NCI-H2107 treated with DMSO at 0.1 percent for 48 hours (cell line): ENCODE measurements at regions not wholly inside any gene's neighbourhood (a gene's known extent, or its start where the extent isn't known, plus 50 kb on each side); places are given as distances from the start of the nearest gene placed in this dataset.

Experiments
- DNase-seq: peaks from one replicate; lab custom pipeline; 2025; ENCODE audit not compliant: unreplicated experiment; lab: John Stamatoyannopoulos, UW

GRCh38 chr2:52959801-52960200 lies 807.8 kb upstream of the CHAC2 start:
- DNase-seq: no peak

GRCh38 chr2:52956766-52957165 lies 810.8 kb upstream of the CHAC2 start:
- DNase-seq: no peak

- DNase-seq: no peak
Measured at GRCh38 chr2:52956118-52956517, 811.5 kb upstream of the CHAC2 start.

GRCh38 chr2:52955079-52955478 lies 812.5 kb upstream of the CHAC2 start:
- DNase-seq: no peak

GRCh38 chr2:52940101-52940500 lies 827.5 kb upstream of the CHAC2 start:
- DNase-seq: no peak

GRCh38 chr2:52939250-52939649 lies 828.4 kb upstream of the CHAC2 start:
- DNase-seq: no peak

GRCh38 chr2:52936029-52936428 lies 831.6 kb upstream of the CHAC2 start:
- no peak for DNase-seq

GRCh38 chr2:52934920-52935640 lies 832.5 kb upstream of the CHAC2 start:
- DNase-seq: no peak

- DNase-seq: no peak
Measured at GRCh38 chr2:52934323-52934898, 833.2 kb upstream of the CHAC2 start.

GRCh38 chr2:52933878-52934277 lies 833.7 kb upstream of the CHAC2 start:
- no peak for DNase-seq

- DNase-seq: no peak
Measured at GRCh38 chr2:52931660-52932059, 835.9 kb upstream of the CHAC2 start.

- no peak for DNase-seq
Measured at GRCh38 chr2:52929412-52929811, 838.2 kb upstream of the CHAC2 start.

- no peak for DNase-seq
Measured at GRCh38 chr2:52919673-52920072, 847.9 kb upstream of the CHAC2 start.

GRCh38 chr2:52918551-52918950 lies 849.1 kb upstream of the CHAC2 start:
- DNase-seq: no peak

GRCh38 chr2:52916981-52917380 lies 850.6 kb upstream of the CHAC2 start:
- no peak for DNase-seq

GRCh38 chr2:52904355-52904891 lies 863.2 kb upstream of the CHAC2 start:
- DNase-seq: no peak

- DNase-seq: no peak
Measured at GRCh38 chr2:52897511-52898044, 870.0 kb upstream of the CHAC2 start.

GRCh38 chr2:52895726-52896340 lies 871.8 kb upstream of the CHAC2 start:
- no peak for DNase-seq

- DNase-seq: no peak
Measured at GRCh38 chr2:52886556-52886955, 881.0 kb upstream of the CHAC2 start.

GRCh38 chr2:52884761-52885352 lies 882.7 kb upstream of the CHAC2 start:
- DNase-seq: no peak

GRCh38 chr2:52882974-52883373 lies 884.6 kb upstream of the CHAC2 start:
- no peak for DNase-seq

- no peak for DNase-seq
Measured at GRCh38 chr2:52881606-52882005, 886.0 kb upstream of the CHAC2 start.
